OCI-LY1 (cell line): ENCODE measurements at regions not wholly inside any gene's neighbourhood (a gene's known extent, or its start where the extent isn't known, plus 50 kb on each side); places are given as distances from the start of the nearest gene placed in this dataset.

Experiments
- H2AFZ ChIP-seq: fragments of 200-600 bp; sonication (generic), shearing (Covaris generic); 2 replicates; pipeline ENCODE4 v1.6.0; 2014; ENCODE audit warnings: antibody characterized with exemption, mild to moderate bottlenecking, low read length
- H3F3A ChIP-seq: fragments of 200-600 bp; sonication (generic), shearing (Covaris generic); 2 replicates; pipeline ENCODE4 v1.6.0; 2014; ENCODE audit warnings: mild to moderate bottlenecking, antibody characterized with exemption, low read length, moderate library complexity; ENCODE audit not compliant: insufficient read depth
- H3K27ac ChIP-seq: fragments of 200-600 bp; sonication (generic); 2 replicates; pipeline ENCODE4 v1.5.1; 2014; ENCODE audit warnings: low read length, mixed run types, mild to moderate bottlenecking, low read depth; ENCODE audit not compliant: poor library complexity, severe bottlenecking
- H3K27me3 ChIP-seq: fragments of 200-600 bp; sonication (generic); 2 replicates; pipeline ENCODE4 v1.6.0; 2014; ENCODE audit warnings: antibody characterized with exemption, mild to moderate bottlenecking, low read length, moderate library complexity; ENCODE audit not compliant: insufficient read depth
- H3K36me3 ChIP-seq: fragments of 200-600 bp; sonication (generic); 2 replicates; pipeline ENCODE4 v1.6.1; 2014; ENCODE audit warnings: mild to moderate bottlenecking, antibody characterized with exemption, low read length, moderate library complexity, mixed read lengths; ENCODE audit not compliant: insufficient read depth
- H3K4me1 ChIP-seq: fragments of 200-600 bp; sonication (generic); 2 replicates; pipeline ENCODE4 v1.5.1; 2014; ENCODE audit warnings: mild to moderate bottlenecking, low read length, moderate library complexity; ENCODE audit not compliant: insufficient read depth, severe bottlenecking
- H3K4me2 ChIP-seq: fragments of 200-600 bp; sonication (generic), shearing (Covaris generic); 2 replicates; pipeline ENCODE4 v1.6.1; 2014; ENCODE audit warnings: low read length
- H3K4me3 ChIP-seq: fragments of 200-600 bp; sonication (generic); 2 replicates; pipeline ENCODE4 v1.5.1; 2014; ENCODE audit warnings: low read length, low read depth, mild to moderate bottlenecking, mixed read lengths; ENCODE audit not compliant: poor library complexity, severe bottlenecking
- H3K79me2 ChIP-seq: fragments of 200-600 bp; shearing (Covaris generic); 2 replicates; pipeline ENCODE4 v1.6.1; 2016; ENCODE audit warnings: mixed run types, low read length, mixed read lengths; ENCODE audit not compliant: insufficient read depth
- H3K9ac ChIP-seq: fragments of 200-600 bp; sonication (generic), shearing (Covaris generic); 2 replicates; pipeline ENCODE4 v1.6.1; 2014; ENCODE audit warnings: mild to moderate bottlenecking, low read length, mixed read lengths
- H3K9me2 ChIP-seq: fragments of 200-600 bp; sonication (generic), shearing (Covaris generic); 2 replicates; pipeline ENCODE4 v1.6.1; 2014; ENCODE audit warnings: low read depth, mild to moderate bottlenecking, low read length, mixed read lengths
- H3K9me3 ChIP-seq: fragments of 200-600 bp; shearing (Covaris generic); 2 replicates; pipeline ENCODE4 v1.6.1; 2014; ENCODE audit warnings: low read length, mixed read lengths
- H4K20me1 ChIP-seq: fragments of 200-600 bp; sonication (generic), shearing (Covaris generic); 2 replicates; pipeline ENCODE4 v1.6.0; 2016; ENCODE audit warnings: mild to moderate bottlenecking, low read length; ENCODE audit not compliant: insufficient read depth
- EZH2 ChIP-seq: fragments of 200-600 bp; sonication (generic), shearing (Covaris generic); IDR thresholded peaks from 2 replicates; pipeline ENCODE4 v1.8.0; 2017; ENCODE audit warnings: borderline replicate concordance, mixed run types, mild to moderate bottlenecking, antibody characterized with exemption, low read length, moderate library complexity, mixed read lengths
- TF ChIP-seq, protein P1 (sequence below): fragments of 200-600 bp; sonication (generic), shearing (Covaris generic); IDR thresholded peaks from 2 replicates; pipeline ENCODE4 v1.5.1; 2017; ENCODE audit warnings: mild to moderate bottlenecking, antibody characterized with exemption, low read length, moderate library complexity, mixed read lengths

DNA sequence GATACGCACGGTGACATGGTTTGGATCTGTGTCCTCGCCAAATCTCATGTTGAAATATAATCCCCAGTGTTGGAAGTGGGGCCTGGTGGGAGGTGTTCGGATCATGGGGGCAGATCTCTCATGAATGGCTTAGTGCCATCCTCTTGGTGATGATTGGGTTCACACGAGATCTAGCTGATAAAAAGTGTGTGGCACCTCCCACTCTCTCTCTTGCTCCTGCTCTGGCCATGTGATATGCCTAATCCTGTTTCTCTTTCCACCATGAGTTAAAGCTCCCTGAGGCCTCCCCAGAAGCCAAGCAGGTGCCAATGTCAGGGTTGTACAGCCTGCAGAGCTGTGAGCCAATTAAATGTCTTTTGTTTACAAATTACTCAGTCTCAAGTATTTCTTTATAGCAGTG is 303.1 kb upstream of the PLET1 start:
- Histone ChIP-seq H3K36me3 (no peaks in the 10 kb centered on the region), H3K27me3 (no peaks in the 10 kb centered on the region), H4K20me1 (no peaks in the 10 kb centered on the region), H3F3A (no peaks in the 10 kb centered on the region), H3K4me3 (no peak overlapping the region), H3K9me3 (no peaks in the 10 kb centered on the region), H3K4me1 (no peaks in the 10 kb centered on the region), H3K27ac (no peak overlapping the region), H3K9ac (no peak overlapping the region), H2AFZ (no peak overlapping the region), H3K4me2 (no peak overlapping the region), H3K79me2 (no peaks in the 10 kb centered on the region), H3K9me2 (no peaks in the 10 kb centered on the region)
- TF ChIP-seq, protein P1, sequence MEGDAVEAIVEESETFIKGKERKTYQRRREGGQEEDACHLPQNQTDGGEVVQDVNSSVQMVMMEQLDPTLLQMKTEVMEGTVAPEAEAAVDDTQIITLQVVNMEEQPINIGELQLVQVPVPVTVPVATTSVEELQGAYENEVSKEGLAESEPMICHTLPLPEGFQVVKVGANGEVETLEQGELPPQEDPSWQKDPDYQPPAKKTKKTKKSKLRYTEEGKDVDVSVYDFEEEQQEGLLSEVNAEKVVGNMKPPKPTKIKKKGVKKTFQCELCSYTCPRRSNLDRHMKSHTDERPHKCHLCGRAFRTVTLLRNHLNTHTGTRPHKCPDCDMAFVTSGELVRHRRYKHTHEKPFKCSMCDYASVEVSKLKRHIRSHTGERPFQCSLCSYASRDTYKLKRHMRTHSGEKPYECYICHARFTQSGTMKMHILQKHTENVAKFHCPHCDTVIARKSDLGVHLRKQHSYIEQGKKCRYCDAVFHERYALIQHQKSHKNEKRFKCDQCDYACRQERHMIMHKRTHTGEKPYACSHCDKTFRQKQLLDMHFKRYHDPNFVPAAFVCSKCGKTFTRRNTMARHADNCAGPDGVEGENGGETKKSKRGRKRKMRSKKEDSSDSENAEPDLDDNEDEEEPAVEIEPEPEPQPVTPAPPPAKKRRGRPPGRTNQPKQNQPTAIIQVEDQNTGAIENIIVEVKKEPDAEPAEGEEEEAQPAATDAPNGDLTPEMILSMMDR: no peak
- TF ChIP-seq EZH2: no peak

DNA sequence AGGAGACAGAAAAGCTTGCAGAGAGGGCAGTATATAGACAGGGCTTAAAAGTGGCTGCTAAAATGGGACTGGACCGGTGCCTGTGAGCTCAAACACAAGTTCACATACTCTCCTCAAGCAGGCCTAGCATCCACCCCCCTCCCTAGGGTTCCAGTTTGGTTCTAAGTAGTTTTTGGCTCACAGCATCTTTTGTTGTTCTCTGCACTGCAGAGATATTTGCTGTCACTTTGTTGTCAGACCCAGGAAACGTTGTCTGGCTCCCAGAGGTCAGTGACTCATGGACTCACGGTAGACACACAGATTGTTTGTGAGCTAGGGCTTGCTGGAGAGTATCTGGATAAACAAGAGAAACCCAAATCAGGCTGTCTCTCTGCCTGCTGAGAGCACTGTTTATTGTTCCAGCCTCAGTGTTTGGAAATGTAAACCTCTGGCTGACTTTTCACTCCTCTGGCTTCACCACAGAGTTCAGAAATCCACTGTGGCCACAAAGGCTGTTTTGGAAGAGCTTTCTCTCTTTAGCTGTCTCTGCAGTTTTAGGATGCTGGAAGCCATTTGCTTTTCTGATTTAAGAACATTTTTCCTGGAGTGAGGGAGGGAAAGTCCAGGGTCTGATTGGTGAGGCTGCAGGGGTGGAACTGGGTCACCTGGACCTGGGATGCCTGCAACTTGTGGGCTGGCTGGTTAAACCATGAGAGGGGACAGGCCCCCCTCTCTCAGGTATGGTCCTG is 303.7 kb upstream of the PLET1 start:
- Histone ChIP-seq H3K4me2 (no peak overlapping the region), H3F3A (no peaks in the 10 kb centered on the region), H3K27me3 (no peaks in the 10 kb centered on the region), H3K27ac (no peak overlapping the region), H4K20me1 (no peaks in the 10 kb centered on the region), H3K9ac (no peak overlapping the region), H3K9me3 (no peaks in the 10 kb centered on the region), H3K4me1 (no peaks in the 10 kb centered on the region), H3K4me3 (no peak overlapping the region), H3K36me3 (no peaks in the 10 kb centered on the region), H2AFZ (no peak overlapping the region), H3K79me2 (no peaks in the 10 kb centered on the region), H3K9me2 (no peaks in the 10 kb centered on the region)
- no peak for TF ChIP-seq EZH2
- TF ChIP-seq, protein P1: no peak

GRCh38 chr11:112565551-112565950 is 304.9 kb upstream of the PLET1 start:
- Histone ChIP-seq H3K9ac (no peak overlapping the region), H3F3A (no peaks in the 10 kb centered on the region), H3K4me2 (no peak overlapping the region), H3K4me1 (no peaks in the 10 kb centered on the region), H3K4me3 (no peak overlapping the region), H3K79me2 (no peaks in the 10 kb centered on the region), H3K27me3 (no peaks in the 10 kb centered on the region), H3K27ac (no peak overlapping the region), H4K20me1 (no peaks in the 10 kb centered on the region), H3K36me3 (no peaks in the 10 kb centered on the region), H3K9me3 (no peaks in the 10 kb centered on the region), H3K9me2 (no peaks in the 10 kb centered on the region), H2AFZ (no peak overlapping the region)
- TF ChIP-seq, protein P1: no peak
- no peak for TF ChIP-seq EZH2
